Stimulated activated CD8-positive, alpha-beta memory T cell treated with anti-CD3 and anti-CD28 coated beads, Interleukin-12 subunit alpha, Interleukin-12 subunit beta, amount 100 ng/mL, for 24 hours (primary cell): ENCODE measurements at regions not wholly inside any gene's neighbourhood (a gene's known extent, or its start where the extent isn't known, plus 50 kb on each side); places are given as distances from the start of the nearest gene placed in this dataset.
"Not testable (repeated sequence)": the region's sequence is repeated elsewhere in the genome, so short reads cannot be mapped to it uniquely, and the experiment has no call there.

Experiments
- DNase-seq: peaks from one replicate; pipeline ENCODE4 v3.0.0-alpha.2; 2020; ENCODE audit errors: extremely low read depth

GRCh38 chr5:135094339-135095051, 60.5 kb upstream of the PITX1 start:
- DNase-seq, result no peak

- DNase-seq, result not testable (repeated sequence)
These were observed 59.5 kb upstream of the PITX1 start for GRCh38 chr5:135093483-135093882.

- no peak for DNase-seq
These were observed 58.4 kb upstream of the PITX1 start for GRCh38 chr5:135092476-135092875.

GRCh38 chr5:135091286-135091685, 57.3 kb upstream of the PITX1 start:
- no peak for DNase-seq

GRCh38 chr5:135089912-135090311, 55.9 kb upstream of the PITX1 start:
- no peak for DNase-seq

- no peak for DNase-seq
These were observed 54.9 kb upstream of the PITX1 start for GRCh38 chr5:135088911-135089310.

- no peak for DNase-seq
These were observed 53.9 kb upstream of the PITX1 start for GRCh38 chr5:135087950-135088349.

- DNase-seq, result no peak
These were observed 52.1 kb upstream of the PITX1 start for GRCh38 chr5:135085936-135086725.

- DNase-seq, result no peak
These were observed 51.3 kb upstream of the PITX1 start for GRCh38 chr5:135085133-135085935.
